ENCODE measurements at regions not wholly inside any gene's neighbourhood (a gene's known extent, or its start where the extent isn't known, plus 50 kb on each side); places are given as distances from the start of the nearest gene placed in this dataset.

GRCh38 chr11:15536438-15536837, 421.7 kb downstream of the INSC start:
- no peak for DNase-seq (ENCODE audit: low spot score)

GRCh38 chr11:15539645-15540044, 424.9 kb downstream of the INSC start:
- DNase-seq (ENCODE audit: low spot score): no peak

GRCh38 chr11:15541079-15541478, 426.4 kb downstream of the INSC start:
- DNase-seq (ENCODE audit: low spot score): no peak

- no peak for DNase-seq (ENCODE audit: low spot score)
Measured at GRCh38 chr11:15544353-15544752, 429.6 kb downstream of the INSC start.

- no peak for DNase-seq (ENCODE audit: low spot score)
Measured at GRCh38 chr11:15547685-15548084, 433.0 kb downstream of the INSC start.

GRCh38 chr11:15551901-15552851, 437.5 kb downstream of the INSC start:
- DNase-seq (ENCODE audit: low spot score): no peak

- no peak for DNase-seq (ENCODE audit: low spot score)
Measured at GRCh38 chr11:15555161-15555560, 440.4 kb downstream of the INSC start.

- no peak for DNase-seq (ENCODE audit: low spot score)
Measured at GRCh38 chr11:15557457-15558230, 442.9 kb downstream of the INSC start.

GRCh38 chr11:15558513-15559181, 443.9 kb downstream of the INSC start:
- DNase-seq (ENCODE audit: low spot score): no peak

- no peak for DNase-seq (ENCODE audit: low spot score)
Measured at GRCh38 chr11:15560689-15561467, 446.2 kb downstream of the INSC start.

- no peak for DNase-seq (ENCODE audit: low spot score)
Measured at GRCh38 chr11:15562230-15562629, 447.5 kb downstream of the INSC start.

- no peak for DNase-seq (ENCODE audit: low spot score)
Measured at GRCh38 chr11:15563054-15563453, 448.3 kb downstream of the INSC start.

- DNase-seq (ENCODE audit: low spot score): no peak
Measured at GRCh38 chr11:15565880-15566279, 451.2 kb downstream of the INSC start.

GRCh38 chr11:15568440-15568839, 453.7 kb downstream of the INSC start:
- no peak for DNase-seq (ENCODE audit: low spot score)

GRCh38 chr11:15569305-15570025, 454.7 kb downstream of the INSC start:
- no peak for DNase-seq (ENCODE audit: low spot score)

GRCh38 chr11:15575409-15575808, 460.7 kb downstream of the INSC start:
- DNase-seq (ENCODE audit: low spot score): no peak

- no peak for DNase-seq (ENCODE audit: low spot score)
Measured at GRCh38 chr11:15576769-15577168, 462.0 kb downstream of the INSC start.

GRCh38 chr11:15577519-15577918, 462.8 kb downstream of the INSC start:
- no peak for DNase-seq (ENCODE audit: low spot score)

GRCh38 chr11:15579287-15580001, 464.7 kb downstream of the INSC start:
- no peak for DNase-seq (ENCODE audit: low spot score)

- DNase-seq (ENCODE audit: low spot score): no peak
Measured at GRCh38 chr11:15580056-15580774, 465.5 kb downstream of the INSC start.
